ENCODE measurements at regions not wholly inside any gene's neighbourhood (a gene's known extent, or its start where the extent isn't known, plus 50 kb on each side); places are given as distances from the start of the nearest gene placed in this dataset.

- ATAC-seq = no peak
- no peak for DNase-seq (ENCODE audit: low spot score)
- intact Hi-C loops (cut with DNase I) = no loop called here
Observed at GRCh38 chr1:68551459-68551858, 54.6 kb upstream of the DEPDC1 start.

GRCh38 chr1:68558321-68559026 is 61.6 kb upstream of the DEPDC1 start:
- intact Hi-C loops (cut with DNase I) = no loop called here
- ATAC-seq = no peak
- DNase-seq (ENCODE audit: low spot score) = no peak

DNA sequence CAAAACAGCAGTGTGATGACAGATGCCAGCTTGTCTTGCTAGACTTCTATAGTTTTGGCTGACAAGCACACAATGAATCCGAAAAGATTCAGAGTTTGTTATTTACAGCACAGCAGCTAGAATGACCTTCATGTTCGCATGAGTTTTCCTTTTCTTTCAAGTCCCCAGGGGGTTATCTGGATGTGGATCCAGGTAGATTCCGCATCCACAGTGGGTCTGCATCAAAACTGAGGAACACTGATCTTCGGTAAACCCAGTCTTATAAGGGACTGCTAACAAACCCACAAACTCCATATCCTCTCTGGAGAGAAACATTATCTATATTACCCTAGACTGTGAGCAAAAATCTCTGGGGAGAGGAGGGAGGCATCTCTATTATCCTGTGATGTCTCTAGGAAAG is 69.0 kb upstream of the DEPDC1 start:
- DNase-seq (ENCODE audit: low spot score) (no peak), ATAC-seq (no peak)
- intact Hi-C loops (cut with DNase I) = no loop called here

DNA sequence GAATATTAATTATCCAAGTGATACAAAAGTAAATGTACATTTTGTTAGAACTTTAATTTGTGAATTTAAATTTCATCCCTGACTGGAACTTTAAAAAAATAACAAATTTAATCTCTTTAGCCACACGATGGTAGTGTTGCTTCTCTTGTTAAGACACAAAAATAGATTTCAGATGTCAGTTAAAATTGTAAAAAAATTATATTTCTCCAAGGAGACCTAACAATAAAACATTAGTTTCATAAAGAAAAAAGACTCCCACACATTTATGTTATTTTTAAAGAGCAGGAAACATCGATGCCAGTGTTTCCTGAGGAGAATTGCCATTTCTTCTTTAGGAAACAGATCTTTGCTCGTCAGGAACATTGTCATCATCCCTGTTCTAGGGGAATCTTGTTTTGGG is 74.0 kb upstream of the DEPDC1 start:
- no peak for ATAC-seq
- DNase-seq (ENCODE audit: low spot score) = no peak
- intact Hi-C loops (cut with DNase I) = no loop called here

DNA sequence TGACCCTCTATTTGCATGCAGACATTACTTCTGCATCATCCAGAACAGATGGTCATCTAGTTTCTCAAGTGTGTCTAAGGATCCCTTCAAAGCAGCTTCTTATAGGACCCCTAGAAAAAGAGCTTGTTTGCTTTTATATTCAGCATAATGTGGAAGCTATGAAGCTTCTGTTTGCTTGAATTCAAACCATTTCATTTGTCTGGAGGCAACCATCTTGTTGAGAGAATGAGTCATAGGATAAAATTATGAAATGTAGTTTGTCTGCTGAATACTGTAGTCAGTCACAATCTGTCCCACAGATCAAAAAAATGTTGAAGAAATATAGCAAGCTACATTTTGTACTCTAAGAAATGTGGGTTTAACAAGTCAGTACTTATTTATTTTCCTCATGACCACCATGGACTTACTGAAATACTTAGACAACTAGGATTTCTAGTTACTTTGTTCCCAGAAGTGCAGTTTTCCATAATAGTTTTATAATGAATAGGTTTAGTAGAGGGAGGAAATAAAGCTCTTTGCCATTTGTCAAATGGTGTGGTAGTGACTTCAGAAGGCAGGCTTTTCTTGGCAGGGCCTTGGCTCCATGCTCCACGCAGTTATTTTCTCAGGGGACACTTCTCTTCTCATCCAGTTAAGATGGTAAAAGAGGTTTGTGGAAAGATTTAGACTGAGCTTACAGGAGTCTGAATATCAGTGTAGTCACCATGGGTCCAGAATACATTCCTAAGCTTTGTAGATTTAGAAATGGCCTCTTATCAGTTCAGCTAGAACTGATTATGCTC is 74.8 kb upstream of the DEPDC1 start:
- DNase-seq (ENCODE audit: low spot score) = no peak
- intact Hi-C loops (cut with DNase I) = no loop called here
- ATAC-seq = peak; percentile 68

DNA sequence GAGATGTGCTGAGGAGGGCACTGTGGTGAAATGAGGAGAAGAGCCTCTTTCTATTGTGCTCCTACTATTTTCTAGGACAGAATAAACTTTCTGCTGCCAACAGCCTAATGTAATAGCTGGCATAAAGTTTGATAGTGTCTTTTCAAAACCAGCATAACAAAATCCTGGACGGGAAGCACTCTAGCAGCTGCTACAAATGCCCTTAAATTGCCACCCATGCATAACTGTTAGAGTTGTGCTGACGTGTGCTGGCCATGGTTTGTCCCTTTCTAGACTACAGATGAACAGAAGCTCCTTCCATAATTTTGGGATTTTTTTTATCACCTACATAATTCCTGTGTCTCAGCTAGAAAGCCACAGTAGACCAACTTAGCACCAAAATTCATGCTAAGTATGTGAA is 88.5 kb upstream of the DEPDC1 start:
- intact Hi-C loops (cut with DNase I) = no loop called here
- DNase-seq (ENCODE audit: low spot score) = no peak
- ATAC-seq = no peak

- DNase-seq (ENCODE audit: low spot score) (no peak), ATAC-seq (no peak)
- intact Hi-C loops (cut with DNase I) = no loop called here
Observed at GRCh38 chr1:68586766-68587165, 89.9 kb upstream of the DEPDC1 start.

GRCh38 chr1:68588304-68588703 is 91.4 kb upstream of the DEPDC1 start:
- intact Hi-C loops (cut with DNase I) = no loop called here
- ATAC-seq (no peak), DNase-seq (ENCODE audit: low spot score) (no peak)

- DNase-seq (ENCODE audit: low spot score) = no peak
- intact Hi-C loops (cut with DNase I) = no loop called here
- ATAC-seq = no peak
Observed at GRCh38 chr1:68590473-68590872, 93.6 kb upstream of the DEPDC1 start.

- intact Hi-C loops (cut with DNase I) = no loop called here
- ATAC-seq (peak; percentile 44), DNase-seq (ENCODE audit: low spot score) (no peak)
Observed at GRCh38 chr1:68594851-68595250, 98.0 kb upstream of the DEPDC1 start.

- ATAC-seq (peak; percentile 22), DNase-seq (ENCODE audit: low spot score) (no peak)
- intact Hi-C loops (cut with DNase I) = no loop called here
Observed at GRCh38 chr1:68600049-68600661, 103.3 kb upstream of the DEPDC1 start.

- DNase-seq (ENCODE audit: low spot score) = no peak
- intact Hi-C loops (cut with DNase I) = no loop called here
- no peak for ATAC-seq
Observed at GRCh38 chr1:68608289-68608688, 111.4 kb upstream of the DEPDC1 start.

DNA sequence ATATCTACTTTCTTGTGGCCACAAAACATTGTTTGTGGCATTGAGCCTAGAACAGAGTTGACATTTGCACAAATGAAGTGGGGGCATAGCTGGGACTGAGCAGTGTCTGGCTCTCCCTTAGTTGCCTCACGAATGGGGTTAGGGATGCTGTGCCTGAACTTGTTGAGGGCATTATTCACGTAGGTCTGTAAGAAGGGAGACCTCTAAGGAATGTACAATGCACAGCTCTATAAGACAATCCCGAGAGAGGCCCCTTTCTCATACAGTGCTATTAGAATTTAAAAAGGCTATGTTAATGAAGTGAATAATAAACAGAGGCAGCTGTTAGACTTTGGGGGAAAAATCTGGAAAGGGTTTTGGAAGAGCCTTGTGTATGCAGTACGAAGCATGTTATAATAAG is 118.4 kb upstream of the DEPDC1 start:
- no peak for DNase-seq (ENCODE audit: low spot score)
- no peak for ATAC-seq
- intact Hi-C loops (cut with DNase I) = no loop called here

- DNase-seq (ENCODE audit: low spot score) = no peak
- no peak for ATAC-seq
- intact Hi-C loops (cut with DNase I) = no loop called here
Observed at GRCh38 chr1:68617942-68618341, 121.1 kb upstream of the DEPDC1 start.

DNA sequence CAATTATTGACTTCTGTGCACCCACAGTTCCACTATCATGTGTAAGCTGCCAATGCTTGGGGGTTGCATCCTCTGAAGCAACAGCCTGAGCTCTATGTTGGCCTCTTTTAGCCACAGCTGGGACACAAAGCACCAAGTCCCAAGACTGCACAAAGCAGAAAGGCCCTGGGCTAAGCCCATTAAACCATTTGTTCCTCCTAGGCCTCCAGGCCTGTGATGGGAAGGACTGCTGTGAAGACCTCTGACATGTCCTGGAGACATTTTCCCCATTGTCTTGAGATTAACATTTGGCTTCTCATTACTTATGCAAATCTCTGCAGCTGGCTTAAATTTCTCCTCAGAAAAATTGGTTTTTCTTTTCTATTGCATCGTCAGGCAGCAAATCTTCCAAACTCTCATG is 123.7 kb upstream of the DEPDC1 start:
- ATAC-seq (no peak), DNase-seq (ENCODE audit: low spot score) (no peak)
- intact Hi-C loops (cut with DNase I) = no loop called here

- intact Hi-C loops (cut with DNase I) = no loop called here
- peak; percentile 38 for ATAC-seq
- DNase-seq (ENCODE audit: low spot score) = peak; percentile 59
Observed at GRCh38 chr1:68623700-68624099, 126.8 kb upstream of the DEPDC1 start.

DNA sequence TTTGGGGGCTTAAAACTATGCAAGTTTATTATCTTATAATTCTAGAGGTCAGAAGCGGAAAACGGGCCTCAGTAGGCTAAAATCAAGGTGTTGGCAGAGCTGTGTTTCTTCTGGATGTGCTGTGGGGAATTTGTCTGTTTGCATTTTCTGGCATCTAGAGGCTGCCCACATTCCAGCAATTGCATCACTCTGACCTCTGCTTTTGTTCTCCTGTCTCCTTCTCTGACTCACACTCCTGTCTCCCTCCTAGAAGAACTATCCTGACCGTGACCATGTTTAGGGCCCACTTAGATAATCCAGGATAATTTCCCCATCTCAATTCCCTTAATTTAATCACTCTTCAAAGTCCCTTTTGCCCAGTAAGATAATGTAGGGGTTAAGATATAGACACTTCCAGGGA is 127.4 kb upstream of the DEPDC1 start:
- intact Hi-C loops (cut with DNase I) = no loop called here
- no peak for ATAC-seq
- no peak for DNase-seq (ENCODE audit: low spot score)

GRCh38 chr1:68625624-68626023 is 128.7 kb upstream of the DEPDC1 start:
- DNase-seq (ENCODE audit: low spot score) (no peak), ATAC-seq (no peak)
- intact Hi-C loops (cut with DNase I) = no loop called here

GRCh38 chr1:68633141-68633919 is 136.4 kb upstream of the DEPDC1 start:
- intact Hi-C loops (cut with DNase I) = no loop called here
- DNase-seq (ENCODE audit: low spot score) (no peak), ATAC-seq (no peak)

- intact Hi-C loops (cut with DNase I) = no loop called here
- DNase-seq (ENCODE audit: low spot score) (no peak), ATAC-seq (no peak)
Observed at GRCh38 chr1:68644504-68644903, 147.6 kb upstream of the DEPDC1 start.

Data from sciatic nerve (tissue), 2 donors.